GM23338 (cell line): ENCODE measurements at regions not wholly inside any gene's neighbourhood (a gene's known extent, or its start where the extent isn't known, plus 50 kb on each side); places are given as distances from the start of the nearest gene placed in this dataset.

Experiments
- CREB1 ChIP-seq: fragments of 250-450 bp; sonication (Bioruptor Pico); IDR thresholded peaks from 2 replicates; pipeline ENCODE4 v1.5.0; 2020; ENCODE audit warnings: low read depth, mild to moderate bottlenecking, moderate library complexity
- CTCF ChIP-seq, 2 experiments: fragments of 200-600 bp in 1 of 2; sonication (generic) in 1 of 2; conservative IDR thresholded peaks; 2 replicates each; pipeline versions ENCODE4 v1.5.1 to v1.6.1; 2016 to 2017; ENCODE audit warnings: antibody characterized with exemption in 2 of 2, low read depth in 2 of 2, mild to moderate bottlenecking in 2 of 2, moderate library complexity in 1 of 2
- EZH2 ChIP-seq: fragments of 200-600 bp; sonication (generic); IDR thresholded peaks from one replicate; pipeline ENCODE4 v1.8.0; 2017; ENCODE audit warnings: antibody characterized with exemption, mild to moderate bottlenecking, low read depth; ENCODE audit not compliant: unreplicated experiment
- EZH2phosphoT487 ChIP-seq: fragments of 200-600 bp; sonication (generic); IDR thresholded peaks from one replicate; pipeline ENCODE4 v1.8.1; 2018; ENCODE audit warnings: antibody characterized with exemption; ENCODE audit not compliant: unreplicated experiment
- JUNB ChIP-seq: IDR thresholded peaks from one replicate; pipeline ENCODE4 v1.6.1; 2016; ENCODE audit warnings: antibody characterized with exemption; ENCODE audit not compliant: unreplicated experiment
- NANOG ChIP-seq: IDR thresholded peaks from 2 replicates; pipeline ENCODE4 v1.6.1; 2016; ENCODE audit warnings: antibody characterized with exemption, borderline replicate concordance
- POLR2AphosphoS5 ChIP-seq: IDR thresholded peaks from 2 replicates; pipeline ENCODE4 v1.6.1; 2016; ENCODE audit warnings: antibody characterized with exemption, low read depth
- STAT1 ChIP-seq: IDR thresholded peaks from one replicate; pipeline ENCODE4 v1.6.1; 2016; ENCODE audit warnings: antibody characterized with exemption; ENCODE audit not compliant: unreplicated experiment
- ZNF114 ChIP-seq: fragments of 250-450 bp; sonication (Bioruptor Pico); IDR thresholded peaks from 2 replicates; pipeline ENCODE4 v1.5.0; 2020; ENCODE audit warnings: mild to moderate bottlenecking, moderate library complexity
- TF ChIP-seq, protein P1 (sequence below): IDR thresholded peaks from one replicate; pipeline ENCODE4 v1.6.1; 2018; ENCODE audit warnings: antibody characterized with exemption; ENCODE audit not compliant: unreplicated experiment
- TF ChIP-seq, protein P2 (sequence below): IDR thresholded peaks from 2 replicates; pipeline ENCODE4 v1.6.1; 2016; ENCODE audit warnings: antibody characterized with exemption
- TF ChIP-seq, protein P3 (sequence below): fragments of 250-450 bp; sonication (Bioruptor Pico); IDR thresholded peaks from 2 replicates; pipeline ENCODE4 v1.5.0; 2020; ENCODE audit warnings: mild to moderate bottlenecking, moderate library complexity

DNA sequence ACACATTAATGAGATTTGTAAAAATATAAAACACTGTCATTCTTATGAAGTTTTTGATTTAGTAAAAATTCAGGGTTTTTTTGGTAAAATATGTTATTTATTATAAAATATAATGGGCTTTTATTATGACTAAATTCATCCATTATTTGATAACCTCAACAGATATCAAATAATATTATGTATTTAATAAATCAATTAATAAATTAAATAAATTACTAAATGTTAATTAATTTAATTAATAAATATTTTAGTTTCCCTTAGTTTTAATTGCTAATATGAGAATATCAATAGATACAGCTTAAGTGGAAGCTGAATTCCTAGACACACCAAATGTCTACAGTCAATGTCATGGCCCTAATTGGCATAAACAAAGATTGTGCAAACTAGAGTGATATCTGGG, 82.3 kb upstream of the DGKG start:
- TF ChIP-seq CTCF (conservative IDR thresholded peaks at IDR 0.05; ENCODE audit: low read depth in 2 of 2) (no peak), EZH2 (no peak), POLR2AphosphoS5 (no peak), NANOG (no peak), JUNB (no peak), CREB1 (CRISPR knock-in tag) (no peak), EZH2phosphoT487 (no peak), ZNF114 (CRISPR knock-in tag) (no peak), STAT1 (no peak)
- TF ChIP-seq, protein P1, sequence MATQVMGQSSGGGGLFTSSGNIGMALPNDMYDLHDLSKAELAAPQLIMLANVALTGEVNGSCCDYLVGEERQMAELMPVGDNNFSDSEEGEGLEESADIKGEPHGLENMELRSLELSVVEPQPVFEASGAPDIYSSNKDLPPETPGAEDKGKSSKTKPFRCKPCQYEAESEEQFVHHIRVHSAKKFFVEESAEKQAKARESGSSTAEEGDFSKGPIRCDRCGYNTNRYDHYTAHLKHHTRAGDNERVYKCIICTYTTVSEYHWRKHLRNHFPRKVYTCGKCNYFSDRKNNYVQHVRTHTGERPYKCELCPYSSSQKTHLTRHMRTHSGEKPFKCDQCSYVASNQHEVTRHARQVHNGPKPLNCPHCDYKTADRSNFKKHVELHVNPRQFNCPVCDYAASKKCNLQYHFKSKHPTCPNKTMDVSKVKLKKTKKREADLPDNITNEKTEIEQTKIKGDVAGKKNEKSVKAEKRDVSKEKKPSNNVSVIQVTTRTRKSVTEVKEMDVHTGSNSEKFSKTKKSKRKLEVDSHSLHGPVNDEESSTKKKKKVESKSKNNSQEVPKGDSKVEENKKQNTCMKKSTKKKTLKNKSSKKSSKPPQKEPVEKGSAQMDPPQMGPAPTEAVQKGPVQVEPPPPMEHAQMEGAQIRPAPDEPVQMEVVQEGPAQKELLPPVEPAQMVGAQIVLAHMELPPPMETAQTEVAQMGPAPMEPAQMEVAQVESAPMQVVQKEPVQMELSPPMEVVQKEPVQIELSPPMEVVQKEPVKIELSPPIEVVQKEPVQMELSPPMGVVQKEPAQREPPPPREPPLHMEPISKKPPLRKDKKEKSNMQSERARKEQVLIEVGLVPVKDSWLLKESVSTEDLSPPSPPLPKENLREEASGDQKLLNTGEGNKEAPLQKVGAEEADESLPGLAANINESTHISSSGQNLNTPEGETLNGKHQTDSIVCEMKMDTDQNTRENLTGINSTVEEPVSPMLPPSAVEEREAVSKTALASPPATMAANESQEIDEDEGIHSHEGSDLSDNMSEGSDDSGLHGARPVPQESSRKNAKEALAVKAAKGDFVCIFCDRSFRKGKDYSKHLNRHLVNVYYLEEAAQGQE: no peak
- TF ChIP-seq, protein P2, sequence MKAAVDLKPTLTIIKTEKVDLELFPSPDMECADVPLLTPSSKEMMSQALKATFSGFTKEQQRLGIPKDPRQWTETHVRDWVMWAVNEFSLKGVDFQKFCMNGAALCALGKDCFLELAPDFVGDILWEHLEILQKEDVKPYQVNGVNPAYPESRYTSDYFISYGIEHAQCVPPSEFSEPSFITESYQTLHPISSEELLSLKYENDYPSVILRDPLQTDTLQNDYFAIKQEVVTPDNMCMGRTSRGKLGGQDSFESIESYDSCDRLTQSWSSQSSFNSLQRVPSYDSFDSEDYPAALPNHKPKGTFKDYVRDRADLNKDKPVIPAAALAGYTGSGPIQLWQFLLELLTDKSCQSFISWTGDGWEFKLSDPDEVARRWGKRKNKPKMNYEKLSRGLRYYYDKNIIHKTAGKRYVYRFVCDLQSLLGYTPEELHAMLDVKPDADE: no peak
- TF ChIP-seq, protein P3, sequence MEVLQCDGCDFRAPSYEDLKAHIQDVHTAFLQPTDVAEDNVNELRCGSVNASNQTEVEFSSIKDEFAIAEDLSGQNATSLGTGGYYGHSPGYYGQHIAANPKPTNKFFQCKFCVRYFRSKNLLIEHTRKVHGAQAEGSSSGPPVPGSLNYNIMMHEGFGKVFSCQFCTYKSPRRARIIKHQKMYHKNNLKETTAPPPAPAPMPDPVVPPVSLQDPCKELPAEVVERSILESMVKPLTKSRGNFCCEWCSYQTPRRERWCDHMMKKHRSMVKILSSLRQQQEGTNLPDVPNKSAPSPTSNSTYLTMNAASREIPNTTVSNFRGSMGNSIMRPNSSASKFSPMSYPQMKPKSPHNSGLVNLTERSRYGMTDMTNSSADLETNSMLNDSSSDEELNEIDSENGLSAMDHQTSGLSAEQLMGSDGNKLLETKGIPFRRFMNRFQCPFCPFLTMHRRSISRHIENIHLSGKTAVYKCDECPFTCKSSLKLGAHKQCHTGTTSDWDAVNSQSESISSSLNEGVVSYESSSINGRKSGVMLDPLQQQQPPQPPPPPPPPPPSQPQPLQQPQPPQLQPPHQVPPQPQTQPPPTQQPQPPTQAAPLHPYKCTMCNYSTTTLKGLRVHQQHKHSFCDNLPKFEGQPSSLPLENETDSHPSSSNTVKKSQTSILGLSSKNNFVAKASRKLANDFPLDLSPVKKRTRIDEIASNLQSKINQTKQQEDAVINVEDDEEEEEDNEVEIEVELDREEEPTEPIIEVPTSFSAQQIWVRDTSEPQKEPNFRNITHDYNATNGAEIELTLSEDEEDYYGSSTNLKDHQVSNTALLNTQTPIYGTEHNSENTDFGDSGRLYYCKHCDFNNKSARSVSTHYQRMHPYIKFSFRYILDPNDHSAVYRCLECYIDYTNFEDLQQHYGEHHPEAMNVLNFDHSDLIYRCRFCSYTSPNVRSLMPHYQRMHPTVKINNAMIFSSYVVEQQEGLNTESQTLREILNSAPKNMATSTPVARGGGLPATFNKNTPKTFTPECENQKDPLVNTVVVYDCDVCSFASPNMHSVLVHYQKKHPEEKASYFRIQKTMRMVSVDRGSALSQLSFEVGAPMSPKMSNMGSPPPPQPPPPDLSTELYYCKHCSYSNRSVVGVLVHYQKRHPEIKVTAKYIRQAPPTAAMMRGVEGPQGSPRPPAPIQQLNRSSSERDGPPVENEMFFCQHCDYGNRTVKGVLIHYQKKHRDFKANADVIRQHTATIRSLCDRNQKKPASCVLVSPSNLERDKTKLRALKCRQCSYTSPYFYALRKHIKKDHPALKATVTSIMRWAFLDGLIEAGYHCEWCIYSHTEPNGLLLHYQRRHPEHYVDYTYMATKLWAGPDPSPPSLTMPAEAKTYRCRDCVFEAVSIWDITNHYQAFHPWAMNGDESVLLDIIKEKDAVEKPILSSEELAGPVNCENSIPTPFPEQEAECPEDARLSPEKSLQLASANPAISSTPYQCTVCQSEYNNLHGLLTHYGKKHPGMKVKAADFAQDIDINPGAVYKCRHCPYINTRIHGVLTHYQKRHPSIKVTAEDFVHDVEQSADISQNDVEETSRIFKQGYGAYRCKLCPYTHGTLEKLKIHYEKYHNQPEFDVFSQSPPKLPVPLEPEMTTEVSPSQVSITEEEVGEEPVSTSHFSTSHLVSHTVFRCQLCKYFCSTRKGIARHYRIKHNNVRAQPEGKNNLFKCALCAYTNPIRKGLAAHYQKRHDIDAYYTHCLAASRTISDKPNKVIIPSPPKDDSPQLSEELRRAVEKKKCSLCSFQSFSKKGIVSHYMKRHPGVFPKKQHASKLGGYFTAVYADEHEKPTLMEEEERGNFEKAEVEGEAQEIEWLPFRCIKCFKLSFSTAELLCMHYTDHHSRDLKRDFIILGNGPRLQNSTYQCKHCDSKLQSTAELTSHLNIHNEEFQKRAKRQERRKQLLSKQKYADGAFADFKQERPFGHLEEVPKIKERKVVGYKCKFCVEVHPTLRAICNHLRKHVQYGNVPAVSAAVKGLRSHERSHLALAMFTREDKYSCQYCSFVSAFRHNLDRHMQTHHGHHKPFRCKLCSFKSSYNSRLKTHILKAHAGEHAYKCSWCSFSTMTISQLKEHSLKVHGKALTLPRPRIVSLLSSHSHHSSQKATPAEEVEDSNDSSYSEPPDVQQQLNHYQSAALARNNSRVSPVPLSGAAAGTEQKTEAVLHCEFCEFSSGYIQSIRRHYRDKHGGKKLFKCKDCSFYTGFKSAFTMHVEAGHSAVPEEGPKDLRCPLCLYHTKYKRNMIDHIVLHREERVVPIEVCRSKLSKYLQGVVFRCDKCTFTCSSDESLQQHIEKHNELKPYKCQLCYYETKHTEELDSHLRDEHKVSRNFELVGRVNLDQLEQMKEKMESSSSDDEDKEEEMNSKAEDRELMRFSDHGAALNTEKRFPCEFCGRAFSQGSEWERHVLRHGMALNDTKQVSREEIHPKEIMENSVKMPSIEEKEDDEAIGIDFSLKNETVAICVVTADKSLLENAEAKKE (CRISPR knock-in tag): no peak
